ENCODE measurements at regions not wholly inside any gene's neighbourhood (a gene's known extent, or its start where the extent isn't known, plus 50 kb on each side); places are given as distances from the start of the nearest gene placed in this dataset.

DNA sequence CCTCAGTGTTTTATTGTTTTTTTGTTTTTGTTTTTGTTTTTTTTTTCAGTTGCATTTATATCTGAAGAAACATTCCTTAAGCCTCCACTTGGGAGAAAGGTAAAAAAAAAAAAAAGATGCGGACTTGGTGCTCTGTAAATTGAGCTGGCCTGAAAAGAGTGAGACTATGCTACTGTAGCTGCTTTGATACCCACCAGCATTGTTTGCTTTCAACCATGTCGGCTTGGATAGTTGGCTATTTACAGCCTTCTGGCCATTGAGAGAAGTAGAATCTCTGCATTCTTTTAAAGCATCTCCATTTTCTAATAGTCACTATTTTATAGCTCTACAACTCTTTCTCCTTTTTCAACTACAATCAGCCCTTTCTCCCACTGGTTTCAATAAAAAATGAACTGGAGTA lies 149.6 kb downstream of the ZIC4 start:
- TF ChIP-seq, protein P1, sequence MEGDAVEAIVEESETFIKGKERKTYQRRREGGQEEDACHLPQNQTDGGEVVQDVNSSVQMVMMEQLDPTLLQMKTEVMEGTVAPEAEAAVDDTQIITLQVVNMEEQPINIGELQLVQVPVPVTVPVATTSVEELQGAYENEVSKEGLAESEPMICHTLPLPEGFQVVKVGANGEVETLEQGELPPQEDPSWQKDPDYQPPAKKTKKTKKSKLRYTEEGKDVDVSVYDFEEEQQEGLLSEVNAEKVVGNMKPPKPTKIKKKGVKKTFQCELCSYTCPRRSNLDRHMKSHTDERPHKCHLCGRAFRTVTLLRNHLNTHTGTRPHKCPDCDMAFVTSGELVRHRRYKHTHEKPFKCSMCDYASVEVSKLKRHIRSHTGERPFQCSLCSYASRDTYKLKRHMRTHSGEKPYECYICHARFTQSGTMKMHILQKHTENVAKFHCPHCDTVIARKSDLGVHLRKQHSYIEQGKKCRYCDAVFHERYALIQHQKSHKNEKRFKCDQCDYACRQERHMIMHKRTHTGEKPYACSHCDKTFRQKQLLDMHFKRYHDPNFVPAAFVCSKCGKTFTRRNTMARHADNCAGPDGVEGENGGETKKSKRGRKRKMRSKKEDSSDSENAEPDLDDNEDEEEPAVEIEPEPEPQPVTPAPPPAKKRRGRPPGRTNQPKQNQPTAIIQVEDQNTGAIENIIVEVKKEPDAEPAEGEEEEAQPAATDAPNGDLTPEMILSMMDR (IDR thresholded peaks at IDR 0.05) = no peak
- TF ChIP-seq POLR2AphosphoS5 (IDR thresholded peaks at IDR 0.05) (no peak), POLR2A (IDR thresholded peaks at IDR 0.05) (no peak)
